H9 (cell line): ENCODE measurements at regions not wholly inside any gene's neighbourhood (a gene's known extent, or its start where the extent isn't known, plus 50 kb on each side); places are given as distances from the start of the nearest gene placed in this dataset.
A peak's percentile ranks its signal among the peaks of the same experiment; 100 is the strongest.

Experiments
- DNase-seq: peaks from one replicate; pipeline ENCODE4 v3.0.0-alpha.2; 2017
- H2AFZ ChIP-seq: one replicate; pipeline ENCODE4 v1.6.1; 2013; ENCODE audit warnings: mild to moderate bottlenecking, low read length, control low read depth, moderate library complexity
- H2AK5ac ChIP-seq: 2 replicates; pipeline ENCODE4 v1.6.1; 2013; ENCODE audit warnings: low read length, control low read depth, mixed read lengths; ENCODE audit not compliant: insufficient read length
- H2BK120ac ChIP-seq: one replicate; pipeline ENCODE4 v1.6.1; 2013; ENCODE audit warnings: low read depth, mild to moderate bottlenecking, low read length, control low read depth, inconsistent platforms; ENCODE audit not compliant: poor library complexity, severe bottlenecking
- H2BK12ac ChIP-seq: 2 replicates; pipeline ENCODE4 v1.6.1; 2013; ENCODE audit warnings: low read length, control low read depth, mixed read lengths, low read depth; ENCODE audit not compliant: insufficient read length
- H2BK15ac ChIP-seq: 2 replicates; pipeline ENCODE4 v1.6.1; 2013; ENCODE audit warnings: low read depth, low read length, control low read depth
- H2BK20ac ChIP-seq: one replicate; pipeline ENCODE4 v1.6.1; 2013; ENCODE audit warnings: low read depth, mild to moderate bottlenecking, low read length, control low read depth, inconsistent platforms; ENCODE audit not compliant: poor library complexity, severe bottlenecking
- H2BK5ac ChIP-seq: 2 replicates; pipeline ENCODE4 v1.6.1; 2013; ENCODE audit warnings: low read length, control low read depth, mixed read lengths; ENCODE audit not compliant: insufficient read length
- H3K14ac ChIP-seq: 2 replicates; pipeline ENCODE4 v1.6.1; 2013; ENCODE audit warnings: low read length, control low read depth; ENCODE audit not compliant: insufficient read depth
- H3K18ac ChIP-seq: 2 replicates; pipeline ENCODE4 v1.6.1; 2013; ENCODE audit warnings: low read depth, mild to moderate bottlenecking, mixed read lengths, low read length, control low read depth; ENCODE audit not compliant: insufficient read length
- H3K23ac ChIP-seq: 2 replicates; pipeline ENCODE4 v1.6.1; 2013; ENCODE audit warnings: low read length, control low read depth, mixed read lengths, low read depth; ENCODE audit not compliant: insufficient read length
- H3K23me2 ChIP-seq: 2 replicates; pipeline ENCODE4 v1.6.1; 2013; ENCODE audit warnings: low read depth, mild to moderate bottlenecking, mixed read lengths, low read length, control low read depth; ENCODE audit not compliant: insufficient read length, poor library complexity, severe bottlenecking
- H3K27ac ChIP-seq: 2 replicates; pipeline ENCODE4 v1.5.1; 2013; ENCODE audit warnings: low read length, control low read depth, mixed read lengths, low read depth; ENCODE audit not compliant: insufficient read length
- H3K27me3 ChIP-seq: 2 replicates; pipeline ENCODE4 v1.6.1; 2013; ENCODE audit warnings: low read length, control low read depth, inconsistent platforms; ENCODE audit not compliant: insufficient read depth
- H3K4ac ChIP-seq: 2 replicates; pipeline ENCODE4 v1.6.1; 2013; ENCODE audit warnings: low read depth, mild to moderate bottlenecking, control low read depth, inconsistent platforms, low read length, moderate library complexity
- H3K4me1 ChIP-seq: 2 replicates; pipeline ENCODE4 v1.6.1; 2013; ENCODE audit warnings: low read length, control low read depth, inconsistent platforms; ENCODE audit not compliant: insufficient read depth
- H3K4me2 ChIP-seq: 2 replicates; pipeline ENCODE4 v1.6.1; 2013; ENCODE audit warnings: low read length, control low read depth, mixed read lengths; ENCODE audit not compliant: insufficient read length, insufficient read depth
- H3K56ac ChIP-seq: 2 replicates; pipeline ENCODE4 v1.6.1; 2013; ENCODE audit warnings: low read depth, mild to moderate bottlenecking, mixed read lengths, low read length, control low read depth; ENCODE audit not compliant: insufficient read length
- H3K79me1 ChIP-seq: 2 replicates; pipeline ENCODE4 v1.6.1; 2013; ENCODE audit warnings: low read depth, mild to moderate bottlenecking, moderate library complexity, low read length, control low read depth, inconsistent platforms; ENCODE audit not compliant: insufficient read depth, poor library complexity, severe bottlenecking
- H3K79me2 ChIP-seq: 2 replicates; pipeline ENCODE4 v1.6.1; 2013; ENCODE audit warnings: low read length, control low read depth, inconsistent platforms; ENCODE audit not compliant: insufficient read depth
- H3K9ac ChIP-seq: 2 replicates; pipeline ENCODE4 v1.6.1; 2013; ENCODE audit warnings: low read length, control low read depth, mixed read lengths; ENCODE audit not compliant: insufficient read length; ENCODE audit errors: extremely low read depth
- H3K9me3 ChIP-seq: one replicate; pipeline ENCODE4 v1.6.1; 2013; ENCODE audit warnings: low read depth, low read length, inconsistent platforms; ENCODE audit not compliant: control insufficient read depth
- H3T11ph ChIP-seq: one replicate; pipeline ENCODE4 v1.6.1; 2013; ENCODE audit warnings: mild to moderate bottlenecking, low read length, control low read depth, inconsistent platforms
- H4K20me1 ChIP-seq: one replicate; pipeline ENCODE4 v1.6.1; 2013; ENCODE audit not compliant: control insufficient read depth, insufficient read length, insufficient read depth
- H4K5ac ChIP-seq: 2 replicates; pipeline ENCODE4 v1.6.1; 2013; ENCODE audit warnings: low read depth, mild to moderate bottlenecking, mixed read lengths, low read length, control low read depth; ENCODE audit not compliant: insufficient read length
- H4K8ac ChIP-seq: replicated peaks from 2 replicates; pipeline ENCODE4 v1.6.1; 2013; ENCODE audit warnings: low read length, control low read depth, mixed read lengths, low read depth; ENCODE audit not compliant: insufficient read length
- H4K91ac ChIP-seq: 2 replicates; pipeline ENCODE4 v1.6.1; 2013; ENCODE audit warnings: low read depth, mild to moderate bottlenecking, moderate library complexity, mixed read lengths, low read length, control low read depth; ENCODE audit not compliant: insufficient read length
- H3K27ac Mint-ChIP-seq, 3 experiments: 2 replicates in 2 of 3; 3 replicates in 1 of 3; pipeline ENCODE4 v1.8.0; 2020 to 2021; ENCODE audit warnings: mixed read lengths in 3 of 3, mild to moderate bottlenecking in 1 of 3, moderate library complexity in 1 of 3
- H3K27me3 Mint-ChIP-seq: 2 replicates; pipeline ENCODE4 v1.8.0; 2021; ENCODE audit warnings: low read depth, mild to moderate bottlenecking, moderate library complexity, mixed read lengths
- H3K36me3 Mint-ChIP-seq, 3 experiments: 2 replicates in 2 of 3; 3 replicates in 1 of 3; pipeline ENCODE4 v1.8.0; 2020 to 2021; ENCODE audit warnings: low read depth in 3 of 3, mixed read lengths in 3 of 3; ENCODE audit not compliant: insufficient read depth in 1 of 3
- H3K4me1 Mint-ChIP-seq, 2 experiments: 2 replicates each; pipeline ENCODE4 v1.8.0; 2020; ENCODE audit warnings: mixed read lengths in 2 of 2
- H3K4me3 Mint-ChIP-seq, 2 experiments: 2 replicates in 1 of 2; 3 replicates in 1 of 2; pipeline ENCODE4 v1.8.0; 2020 to 2021; ENCODE audit warnings: mild to moderate bottlenecking in 2 of 2, mixed read lengths in 2 of 2, moderate library complexity in 1 of 2
- H3K9me3 Mint-ChIP-seq, 2 experiments: 2 replicates in 1 of 2; 3 replicates in 1 of 2; pipeline ENCODE4 v1.8.0; 2020; ENCODE audit warnings: mild to moderate bottlenecking in 2 of 2, mixed read lengths in 2 of 2, moderate library complexity in 1 of 2
- WGBS: extraction: QIAGEN DNeasy Blood & Tissue Kit; methylation state at CpG from one replicate; pipeline ENCODE4 v1.1.7; 2013; ENCODE audit warnings: missing lambda C conversion rate, low lambda C conversion rate, mixed read lengths; ENCODE audit not compliant: insufficient read length; ENCODE audit errors: extremely low coverage; 5-methylcytosine and 5-hydroxymethylcytosine counted together
- TF ChIP-seq, protein P1 (sequence below): fragments of 200-600 bp; sonication (generic); conservative IDR thresholded peaks from 3 replicates; pipeline ENCODE4 v1.8.0; 2021; ENCODE audit warnings: antibody characterized with exemption, mild to moderate bottlenecking

DNA sequence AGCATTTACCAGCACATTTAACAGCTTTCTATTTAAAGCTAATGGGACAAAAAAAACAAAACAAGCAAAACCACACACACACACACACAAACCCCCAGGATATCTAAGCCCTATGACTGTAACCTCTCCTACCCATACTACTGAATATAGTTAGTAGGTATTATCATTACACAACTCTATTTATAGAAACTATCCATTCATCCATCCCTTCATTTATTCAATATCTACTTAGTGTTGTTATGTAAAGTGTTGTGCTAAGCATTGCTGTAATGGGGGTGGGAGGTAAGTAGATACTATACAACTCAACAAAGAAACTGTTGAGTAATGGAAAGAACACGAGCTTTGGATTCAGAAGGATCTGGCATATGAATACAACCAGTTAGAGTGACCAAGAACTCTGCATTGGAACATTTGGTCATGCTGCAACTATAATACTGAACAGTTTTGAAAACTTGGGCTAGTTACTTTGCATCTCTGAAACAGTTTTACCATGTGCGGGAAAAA lies 82.3 kb upstream of the ZNF608 start:
- Histone ChIP-seq H3K4me1 (peaks cover 3% of the 10 kb centered on the region; the same call in 1 of the 2 replicates), H3K56ac (no peak overlapping the region), H4K91ac (no peak overlapping the region), H2BK5ac (no peak overlapping the region), H2AK5ac (no peak overlapping the region), H2BK20ac (no peak overlapping the region), H3K23me2 (no peaks in the 10 kb centered on the region), H3K23ac (no peak overlapping the region), H2BK120ac (no peak overlapping the region), H3K18ac (no peak overlapping the region), H3K14ac (no peak overlapping the region), H3K9ac (no peak overlapping the region), H3K79me2 (no peaks in the 10 kb centered on the region), H3K4me2 (no peak overlapping the region), H4K20me1 (no peaks in the 10 kb centered on the region), H3K4ac (no peak overlapping the region), H2BK12ac (no peak overlapping the region), H4K8ac (no peak overlapping the region), H3T11ph (no peak overlapping the region), H4K5ac (no peak overlapping the region), H2BK15ac (no peak overlapping the region), H3K79me1 (no peaks in the 10 kb centered on the region), H3K9me3 (no peaks in the 10 kb centered on the region), H3K27me3 (no peaks in the 10 kb centered on the region), H2AFZ (no peak overlapping the region), H3K27ac (no peak overlapping the region)
- Mint-ChIP-seq H3K27ac (0 out of 7 replicates have a peak overlapping the region, but pooled peaks of 1 of the 3 experiments have one; percentile 8), H3K9me3 (peaks cover 7 to 13% of the 10 kb centered on the region in 2 experiments), H3K27me3 (no peaks in the 10 kb centered on the region; the same call in 1 of the 2 replicates), H3K4me3 (no peak overlapping the region), H3K4me1 (peaks cover 17% of the 10 kb centered on the region in 2 experiments), H3K36me3 (peaks cover 3 to 16% (median 3%) of the 10 kb centered on the region in 3 experiments)
- no peak for DNase-seq
- no CpG with 5 or more reads among the region's 2 CpGs for WGBS
- TF ChIP-seq, protein P1, sequence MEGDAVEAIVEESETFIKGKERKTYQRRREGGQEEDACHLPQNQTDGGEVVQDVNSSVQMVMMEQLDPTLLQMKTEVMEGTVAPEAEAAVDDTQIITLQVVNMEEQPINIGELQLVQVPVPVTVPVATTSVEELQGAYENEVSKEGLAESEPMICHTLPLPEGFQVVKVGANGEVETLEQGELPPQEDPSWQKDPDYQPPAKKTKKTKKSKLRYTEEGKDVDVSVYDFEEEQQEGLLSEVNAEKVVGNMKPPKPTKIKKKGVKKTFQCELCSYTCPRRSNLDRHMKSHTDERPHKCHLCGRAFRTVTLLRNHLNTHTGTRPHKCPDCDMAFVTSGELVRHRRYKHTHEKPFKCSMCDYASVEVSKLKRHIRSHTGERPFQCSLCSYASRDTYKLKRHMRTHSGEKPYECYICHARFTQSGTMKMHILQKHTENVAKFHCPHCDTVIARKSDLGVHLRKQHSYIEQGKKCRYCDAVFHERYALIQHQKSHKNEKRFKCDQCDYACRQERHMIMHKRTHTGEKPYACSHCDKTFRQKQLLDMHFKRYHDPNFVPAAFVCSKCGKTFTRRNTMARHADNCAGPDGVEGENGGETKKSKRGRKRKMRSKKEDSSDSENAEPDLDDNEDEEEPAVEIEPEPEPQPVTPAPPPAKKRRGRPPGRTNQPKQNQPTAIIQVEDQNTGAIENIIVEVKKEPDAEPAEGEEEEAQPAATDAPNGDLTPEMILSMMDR = no peak
